ENCODE measurements at regions not wholly inside any gene's neighbourhood (a gene's known extent, or its start where the extent isn't known, plus 50 kb on each side); places are given as distances from the start of the nearest gene placed in this dataset.

DNA sequence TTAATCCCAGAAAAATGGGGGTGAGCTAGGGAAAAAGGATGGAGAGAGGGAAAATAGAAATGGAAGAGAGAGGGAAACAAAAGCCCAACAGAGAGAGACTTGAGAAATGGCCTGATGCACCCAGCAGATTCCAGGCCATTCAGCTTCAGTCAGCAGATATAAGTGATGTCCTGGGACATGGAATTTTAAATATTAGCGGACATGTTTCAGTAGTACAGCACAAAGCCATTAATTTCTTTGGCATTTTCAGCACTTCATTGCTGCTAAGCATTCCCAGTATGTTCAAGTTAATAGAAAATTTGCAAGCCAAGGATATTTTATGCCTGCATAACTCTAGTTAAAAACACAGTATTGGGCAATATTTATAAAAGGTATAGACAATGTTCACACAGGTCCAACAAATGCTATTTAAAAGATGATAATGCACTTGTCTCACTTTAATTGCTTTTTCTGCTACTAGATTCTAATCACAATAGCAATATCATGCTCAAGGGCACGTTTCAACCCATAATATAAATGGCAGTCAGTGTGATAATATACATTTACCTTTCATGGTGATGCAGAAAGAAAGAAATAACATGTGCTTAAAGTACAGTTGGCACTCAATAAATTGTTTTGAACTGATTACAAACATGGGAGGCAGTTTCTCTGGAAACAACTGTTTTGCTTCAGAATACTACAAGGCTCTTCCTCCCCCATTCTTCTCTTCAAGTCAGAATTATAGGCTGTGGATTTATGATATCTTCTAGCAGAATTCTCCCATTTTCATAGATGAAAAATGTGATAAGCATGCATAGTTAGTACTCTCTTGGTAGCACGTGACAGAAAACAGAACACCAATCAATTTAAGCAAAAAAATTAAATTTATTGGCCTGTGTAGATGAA lies 108.1 kb upstream of the MAGI3 start:
- H3K27ac ChIP-seq (ENCODE audit: low read depth, low read length): no peak overlapping the region
- TF ChIP-seq CTCF (IDR thresholded peaks at IDR 0.05; ENCODE audit: extremely low read depth, low read depth, low read length): no peak
- H3K4me3 ChIP-seq (ENCODE audit: insufficient read depth, low read length): no peak overlapping the region
- no peaks in the 10 kb centered on the region for H3K79me2 ChIP-seq (ENCODE audit: insufficient read depth, low read length)
- H3K27me3 ChIP-seq (ENCODE audit: insufficient read depth, low read length): peaks cover 19% of the 10 kb centered on the region
- no peaks in the 10 kb centered on the region for H3K4me1 ChIP-seq (ENCODE audit: insufficient read depth, low read length)
- H4K20me1 ChIP-seq (ENCODE audit: insufficient read depth, low read length): no peaks in the 10 kb centered on the region
- no peak overlapping the region for H3K4me2 ChIP-seq (ENCODE audit: insufficient read depth, low read length)
- H3K9me3 ChIP-seq (ENCODE audit: low read depth, low read length): no peaks in the 10 kb centered on the region
- H3K36me3 ChIP-seq (ENCODE audit: insufficient read depth, low read length): no peaks in the 10 kb centered on the region
- DNase-seq (ENCODE audit: insufficient read length, low spot score, missing footprints): no peak
- H2AFZ ChIP-seq (ENCODE audit: low read length): no peak overlapping the region

GRCh38 chr1:113282893-113283285 lies 107.4 kb upstream of the MAGI3 start:
- H2AFZ ChIP-seq (ENCODE audit: low read length): no peak overlapping the region
- H3K4me3 ChIP-seq (ENCODE audit: insufficient read depth, low read length): no peak overlapping the region
- no peaks in the 10 kb centered on the region for H3K9me3 ChIP-seq (ENCODE audit: low read depth, low read length)
- H3K27me3 ChIP-seq (ENCODE audit: insufficient read depth, low read length): peaks cover 17% of the 10 kb centered on the region
- DNase-seq (ENCODE audit: insufficient read length, low spot score, missing footprints): no peak
- H3K27ac ChIP-seq (ENCODE audit: low read depth, low read length): no peak overlapping the region
- H3K36me3 ChIP-seq (ENCODE audit: insufficient read depth, low read length): no peaks in the 10 kb centered on the region
- H4K20me1 ChIP-seq (ENCODE audit: insufficient read depth, low read length): no peaks in the 10 kb centered on the region
- H3K79me2 ChIP-seq (ENCODE audit: insufficient read depth, low read length): no peaks in the 10 kb centered on the region
- no peaks in the 10 kb centered on the region for H3K4me1 ChIP-seq (ENCODE audit: insufficient read depth, low read length)
- no peak overlapping the region for H3K4me2 ChIP-seq (ENCODE audit: insufficient read depth, low read length)
- TF ChIP-seq CTCF (IDR thresholded peaks at IDR 0.05; ENCODE audit: extremely low read depth, low read depth, low read length): no peak

- H3K4me1 ChIP-seq (ENCODE audit: insufficient read depth, low read length): no peaks in the 10 kb centered on the region
- no peak overlapping the region for H2AFZ ChIP-seq (ENCODE audit: low read length)
- no peaks in the 10 kb centered on the region for H3K9me3 ChIP-seq (ENCODE audit: low read depth, low read length)
- TF ChIP-seq CTCF (IDR thresholded peaks at IDR 0.05; ENCODE audit: extremely low read depth, low read depth, low read length): no peak
- H3K27ac ChIP-seq (ENCODE audit: low read depth, low read length): no peak overlapping the region
- no peaks in the 10 kb centered on the region for H3K36me3 ChIP-seq (ENCODE audit: insufficient read depth, low read length)
- DNase-seq (ENCODE audit: insufficient read length, low spot score, missing footprints): peak; percentile 26
- no peak overlapping the region for H3K4me2 ChIP-seq (ENCODE audit: insufficient read depth, low read length)
- no peaks in the 10 kb centered on the region for H4K20me1 ChIP-seq (ENCODE audit: insufficient read depth, low read length)
- H3K79me2 ChIP-seq (ENCODE audit: insufficient read depth, low read length): no peaks in the 10 kb centered on the region
- H3K27me3 ChIP-seq (ENCODE audit: insufficient read depth, low read length): peaks cover 16% of the 10 kb centered on the region
- no peak overlapping the region for H3K4me3 ChIP-seq (ENCODE audit: insufficient read depth, low read length)
Observed at GRCh38 chr1:113283914-113284313, 106.4 kb upstream of the MAGI3 start.

GRCh38 chr1:113286156-113286555 lies 104.2 kb upstream of the MAGI3 start:
- Histone ChIP-seq H3K4me2 (ENCODE audit: insufficient read depth, low read length) (no peak overlapping the region), H3K79me2 (ENCODE audit: insufficient read depth, low read length) (no peaks in the 10 kb centered on the region), H4K20me1 (ENCODE audit: insufficient read depth, low read length) (no peaks in the 10 kb centered on the region), H3K4me1 (ENCODE audit: insufficient read depth, low read length) (no peaks in the 10 kb centered on the region), H3K27ac (ENCODE audit: low read depth, low read length) (no peak overlapping the region), H2AFZ (ENCODE audit: low read length) (no peak overlapping the region), H3K27me3 (ENCODE audit: insufficient read depth, low read length) (peaks cover 7% of the 10 kb centered on the region), H3K9me3 (ENCODE audit: low read depth, low read length) (no peaks in the 10 kb centered on the region), H3K36me3 (ENCODE audit: insufficient read depth, low read length) (no peaks in the 10 kb centered on the region), H3K4me3 (ENCODE audit: insufficient read depth, low read length) (no peak overlapping the region)
- DNase-seq (ENCODE audit: insufficient read length, low spot score, missing footprints): no peak
- TF ChIP-seq CTCF (IDR thresholded peaks at IDR 0.05; ENCODE audit: extremely low read depth, low read depth, low read length): no peak

Data from osteoblast (primary cell).